PC-9 (cell line): ENCODE measurements at regions not wholly inside any gene's neighbourhood (a gene's known extent, or its start where the extent isn't known, plus 50 kb on each side); places are given as distances from the start of the nearest gene placed in this dataset.

ENCODE experiments used
- EZH2 ChIP-seq: fragments of 200-600 bp; sonication (generic); IDR thresholded peaks from 2 replicates; pipeline ENCODE4 v1.8.0; 2017; ENCODE audit warnings: antibody characterized with exemption, low read depth
- TF ChIP-seq, protein P1 (sequence below): fragments of 200-600 bp; sonication (generic); conservative IDR thresholded peaks from 2 replicates; pipeline ENCODE4 v1.6.1; 2017; ENCODE audit warnings: mixed run types, antibody characterized with exemption, mild to moderate bottlenecking, moderate library complexity

GRCh38 chr12:25806271-25806670, 152.2 kb upstream of the RASSF8 start:
- TF ChIP-seq, protein P1, sequence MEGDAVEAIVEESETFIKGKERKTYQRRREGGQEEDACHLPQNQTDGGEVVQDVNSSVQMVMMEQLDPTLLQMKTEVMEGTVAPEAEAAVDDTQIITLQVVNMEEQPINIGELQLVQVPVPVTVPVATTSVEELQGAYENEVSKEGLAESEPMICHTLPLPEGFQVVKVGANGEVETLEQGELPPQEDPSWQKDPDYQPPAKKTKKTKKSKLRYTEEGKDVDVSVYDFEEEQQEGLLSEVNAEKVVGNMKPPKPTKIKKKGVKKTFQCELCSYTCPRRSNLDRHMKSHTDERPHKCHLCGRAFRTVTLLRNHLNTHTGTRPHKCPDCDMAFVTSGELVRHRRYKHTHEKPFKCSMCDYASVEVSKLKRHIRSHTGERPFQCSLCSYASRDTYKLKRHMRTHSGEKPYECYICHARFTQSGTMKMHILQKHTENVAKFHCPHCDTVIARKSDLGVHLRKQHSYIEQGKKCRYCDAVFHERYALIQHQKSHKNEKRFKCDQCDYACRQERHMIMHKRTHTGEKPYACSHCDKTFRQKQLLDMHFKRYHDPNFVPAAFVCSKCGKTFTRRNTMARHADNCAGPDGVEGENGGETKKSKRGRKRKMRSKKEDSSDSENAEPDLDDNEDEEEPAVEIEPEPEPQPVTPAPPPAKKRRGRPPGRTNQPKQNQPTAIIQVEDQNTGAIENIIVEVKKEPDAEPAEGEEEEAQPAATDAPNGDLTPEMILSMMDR, result no peak
- TF ChIP-seq EZH2, result no peak
